ENCODE measurements at regions not wholly inside any gene's neighbourhood (a gene's known extent, or its start where the extent isn't known, plus 50 kb on each side); places are given as distances from the start of the nearest gene placed in this dataset.

GRCh38 chr12:87185367-87185766, 843.8 kb downstream of the C12orf50 start:
- no peak for TF ChIP-seq POLR2AphosphoS5 (IDR thresholded peaks at IDR 0.05)
- TF ChIP-seq CTCF (IDR thresholded peaks at IDR 0.05) = no peak
- no peak for TF ChIP-seq POLR2A (IDR thresholded peaks at IDR 0.05)

Measured in prostate gland (tissue), 2 donors.